IMR-90 (cell line): ENCODE measurements at regions not wholly inside any gene's neighbourhood (a gene's known extent, or its start where the extent isn't known, plus 50 kb on each side); places are given as distances from the start of the nearest gene placed in this dataset.

ENCODE experiments used
- ATAC-seq: fragments of 200-7000 bp; cut with Tn5 transposase; 2 replicates; pipeline ENCODE4 v1.9.1; 2020; ENCODE audit warnings: low read depth, mild to moderate bottlenecking, moderate library complexity
- BruUV-seq: library from RNA; stranded (reverse); fragments of 400-500 nt; replicated peaks from 2 replicates; lab custom pipeline; 2021; lab: Mats Ljungman, UMichigan
- CTCF ChIA-PET: fragments of 300-600 bp; formaldehyde crosslinking; extraction: SDS; loops from one replicate; lab custom pipeline; 2021; ENCODE audit warnings: antibody characterized with exemption; lab: Yijun Ruan, JAX
- POLR2A ChIA-PET: fragments of 300-600 bp; sonication (Branson Sonifier 250); formaldehyde crosslinking; loops from one replicate; lab custom pipeline; 2022; ENCODE audit warnings: antibody characterized with exemption; ENCODE audit not compliant: unreplicated experiment; lab: Charles Lee
- DNase-seq: peaks from one replicate; pipeline ENCODE4 v3.0.0; 2013
- H2AFZ ChIP-seq: replicated peaks from 2 replicates; pipeline ENCODE3; 2013; ENCODE audit warnings: low read length, mild to moderate bottlenecking; ENCODE audit not compliant: poor library complexity
- H2AK5ac ChIP-seq: 2 replicates; pipeline ENCODE4 v1.6.1; 2013; ENCODE audit warnings: low read depth, low read length, inconsistent platforms
- H2AK9ac ChIP-seq: replicated peaks from 2 replicates; pipeline ENCODE3; 2013; ENCODE audit warnings: mild to moderate bottlenecking, low read depth, low read length, moderate library complexity; ENCODE audit not compliant: poor library complexity
- H2BK120ac ChIP-seq: 2 replicates; pipeline ENCODE4 v1.6.1; 2013; ENCODE audit warnings: low read depth, low read length, inconsistent platforms
- H2BK15ac ChIP-seq: 3 replicates; pipeline ENCODE4 v1.6.1; 2013; ENCODE audit warnings: low read depth, low read length, inconsistent platforms
- H2BK20ac ChIP-seq: 2 replicates; pipeline ENCODE4 v1.6.1; 2013; ENCODE audit warnings: low read depth, mild to moderate bottlenecking, inconsistent platforms, low read length, moderate library complexity
- H2BK5ac ChIP-seq: 2 replicates; pipeline ENCODE4 v1.6.1; 2013; ENCODE audit warnings: mild to moderate bottlenecking, low read depth, low read length, inconsistent platforms; ENCODE audit not compliant: poor library complexity, severe bottlenecking
- H3K14ac ChIP-seq: replicated peaks from 2 replicates; pipeline ENCODE4 v1.6.1; 2013; ENCODE audit warnings: low read depth, low read length, inconsistent platforms
- H3K18ac ChIP-seq: 2 replicates; pipeline ENCODE4 v1.6.1; 2013; ENCODE audit warnings: low read depth, low read length, control low read depth
- H3K23ac ChIP-seq: 2 replicates; pipeline ENCODE4 v1.6.1; 2013; ENCODE audit warnings: low read depth, low read length, inconsistent platforms
- H3K27ac ChIP-seq: 2 replicates; pipeline ENCODE4 v1.5.1; 2013; ENCODE audit warnings: mild to moderate bottlenecking, control low read depth, low read length; ENCODE audit not compliant: insufficient read depth
- H3K27me3 ChIP-seq: 2 replicates; pipeline ENCODE4 v1.6.1; 2013; ENCODE audit warnings: low read length; ENCODE audit not compliant: control insufficient read depth, insufficient read depth
- H3K36me3 ChIP-seq: 2 replicates; pipeline ENCODE4 v1.6.1; 2013; ENCODE audit warnings: low read length, mixed read lengths; ENCODE audit not compliant: control insufficient read depth, insufficient read depth
- H3K4ac ChIP-seq: 2 replicates; pipeline ENCODE4 v1.6.1; 2013; ENCODE audit warnings: low read depth, low read length, inconsistent platforms
- H3K4me1 ChIP-seq: 2 replicates; pipeline ENCODE4 v1.6.1; 2013; ENCODE audit warnings: low read length, mixed read lengths; ENCODE audit not compliant: control insufficient read depth, insufficient read depth
- H3K4me2 ChIP-seq: 2 replicates; pipeline ENCODE4 v1.6.1; 2013; ENCODE audit warnings: low read depth, mild to moderate bottlenecking, control low read depth, low read length, moderate library complexity
- H3K4me3 ChIP-seq: 2 replicates; pipeline ENCODE4 v1.5.1; 2013; ENCODE audit warnings: low read depth, mild to moderate bottlenecking, control low read depth, low read length, moderate library complexity; ENCODE audit not compliant: insufficient read depth
- H3K56ac ChIP-seq: 2 replicates; pipeline ENCODE4 v1.6.1; 2013; ENCODE audit warnings: low read length, inconsistent platforms; ENCODE audit not compliant: insufficient read depth; ENCODE audit errors: extremely low read depth
- H3K79me1 ChIP-seq, 2 experiments: 2 replicates each; pipeline ENCODE4 v1.6.1; 2013; ENCODE audit warnings: low read length in 2 of 2, inconsistent platforms in 1 of 2, low read depth in 1 of 2
- H3K9ac ChIP-seq: 2 replicates; pipeline ENCODE4 v1.6.1; 2013; ENCODE audit warnings: low read depth, low read length, control low read depth
- H3K9me1 ChIP-seq: 2 replicates; pipeline ENCODE4 v1.6.1; 2013; ENCODE audit warnings: low read length, inconsistent platforms; ENCODE audit not compliant: insufficient read depth
- H3K9me3 ChIP-seq: 2 replicates; pipeline ENCODE4 v1.6.1; 2013; ENCODE audit warnings: low read length; ENCODE audit not compliant: control insufficient read depth, insufficient read depth
- H4K20me1 ChIP-seq: 2 replicates; pipeline ENCODE4 v1.6.1; 2013; ENCODE audit warnings: low read length, inconsistent platforms; ENCODE audit not compliant: insufficient read depth
- H4K5ac ChIP-seq: 2 replicates; pipeline ENCODE4 v1.6.1; 2013; ENCODE audit warnings: mild to moderate bottlenecking, low read depth, low read length, control low read depth
- H4K8ac ChIP-seq, 2 experiments: 2 replicates each; pipeline ENCODE4 v1.6.1; 2013; ENCODE audit warnings: low read depth in 2 of 2, low read length in 2 of 2, control low read depth in 1 of 2, inconsistent platforms in 1 of 2
- H4K91ac ChIP-seq: 2 replicates; pipeline ENCODE4 v1.6.1; 2013; ENCODE audit warnings: low read depth, low read length, inconsistent platforms; ENCODE audit not compliant: insufficient read depth
- BHLHE40 ChIP-seq: fragments of 150-350 bp; IDR thresholded peaks from 2 replicates; pipeline ENCODE4 v1.6.1; 2016; ENCODE audit warnings: mild to moderate bottlenecking, low read depth, low read length
- CEBPB ChIP-seq: IDR thresholded peaks from 2 replicates; pipeline ENCODE4 v1.6.1; 2012; ENCODE audit warnings: low read depth, low read length, improper control_type of control experiment
- CHD1 ChIP-seq: IDR thresholded peaks from 2 replicates; pipeline ENCODE4 v1.6.1; 2012; ENCODE audit warnings: low read depth, low read length, improper control_type of control experiment
- MAFK ChIP-seq: IDR thresholded peaks from 2 replicates; pipeline ENCODE4 v1.6.1; 2012; ENCODE audit warnings: low read depth, low read length, improper control_type of control experiment
- NFE2L2 ChIP-seq: fragments of 150-350 bp; IDR thresholded peaks from 2 replicates; pipeline ENCODE4 v1.6.1; 2016; ENCODE audit warnings: low read depth, mild to moderate bottlenecking, low read length
- RFX5 ChIP-seq: IDR thresholded peaks from 2 replicates; pipeline ENCODE4 v1.8.0; 2012; ENCODE audit warnings: low read depth, mild to moderate bottlenecking, low read length, moderate library complexity
- dilution Hi-C: fragments of 300-500 bp; cut with HindIII; formaldehyde crosslinking; loops from one replicate; pipeline ENCODE4 v1.14.3; 2018; ENCODE audit warnings: low sequenced_read_pairs; ENCODE audit not compliant: unreplicated experiment
- in situ Hi-C: fragments of 300-500 bp; cut with MboI; formaldehyde crosslinking; loops from 3 replicates; pipeline ENCODE4 v1.14.3; 2019; ENCODE audit warnings: low sequenced_read_pairs, inconsistent platforms, mixed read lengths
- intact Hi-C: fragments of 100-400 bp; cut with micrococcal nuclease; formaldehyde crosslinking; loops from 2 replicates; pipeline ENCODE4 v1.10.0; 2022
- TF ChIP-seq, protein P1 (sequence below): conservative IDR thresholded peaks from 2 replicates; pipeline ENCODE4 v1.5.1; 2012; ENCODE audit warnings: mild to moderate bottlenecking, low read depth, low read length, improper control_type of control experiment

DNA sequence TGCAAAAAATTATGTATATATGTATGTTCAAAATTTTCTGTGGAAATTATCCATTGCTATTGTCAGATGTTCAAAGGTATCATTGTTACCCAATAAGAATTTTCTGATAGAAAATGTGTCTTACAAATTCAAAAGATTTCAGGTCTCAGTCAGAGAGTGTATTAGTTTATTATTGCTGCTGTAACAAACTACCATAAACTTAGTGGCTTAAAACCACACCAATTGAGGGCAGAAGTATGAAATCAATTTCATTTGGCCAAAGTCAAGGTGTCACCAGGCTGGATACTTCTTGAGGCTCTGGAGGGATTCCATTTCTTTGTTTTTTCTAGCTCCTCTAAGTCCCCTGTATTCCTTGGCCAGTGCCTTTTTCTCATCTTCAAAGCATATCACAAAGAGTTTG, 914.4 kb upstream of the ROBO1 start:
- H4K8ac ChIP-seq, result no peak overlapping the region
- no peaks in the 10 kb centered on the region for H3K9me1 ChIP-seq
- no peak overlapping the region for H3K23ac ChIP-seq
- in situ Hi-C loops (no loop called here), dilution Hi-C loops (no loop called here), intact Hi-C loops (no loop called here)
- H2AFZ ChIP-seq, result no peak overlapping the region
- no peak overlapping the region for H2AK9ac ChIP-seq
- no peak overlapping the region for H4K91ac ChIP-seq
- no peak overlapping the region for H4K5ac ChIP-seq
- H3K27me3 ChIP-seq, result no peaks in the 10 kb centered on the region
- no peak overlapping the region for H3K4ac ChIP-seq
- H2BK15ac ChIP-seq, result no peak overlapping the region
- ATAC-seq (no peak), DNase-seq (no peak)
- no peak overlapping the region for H2AK5ac ChIP-seq
- no peak for TF ChIP-seq RFX5
- TF ChIP-seq, protein P1, sequence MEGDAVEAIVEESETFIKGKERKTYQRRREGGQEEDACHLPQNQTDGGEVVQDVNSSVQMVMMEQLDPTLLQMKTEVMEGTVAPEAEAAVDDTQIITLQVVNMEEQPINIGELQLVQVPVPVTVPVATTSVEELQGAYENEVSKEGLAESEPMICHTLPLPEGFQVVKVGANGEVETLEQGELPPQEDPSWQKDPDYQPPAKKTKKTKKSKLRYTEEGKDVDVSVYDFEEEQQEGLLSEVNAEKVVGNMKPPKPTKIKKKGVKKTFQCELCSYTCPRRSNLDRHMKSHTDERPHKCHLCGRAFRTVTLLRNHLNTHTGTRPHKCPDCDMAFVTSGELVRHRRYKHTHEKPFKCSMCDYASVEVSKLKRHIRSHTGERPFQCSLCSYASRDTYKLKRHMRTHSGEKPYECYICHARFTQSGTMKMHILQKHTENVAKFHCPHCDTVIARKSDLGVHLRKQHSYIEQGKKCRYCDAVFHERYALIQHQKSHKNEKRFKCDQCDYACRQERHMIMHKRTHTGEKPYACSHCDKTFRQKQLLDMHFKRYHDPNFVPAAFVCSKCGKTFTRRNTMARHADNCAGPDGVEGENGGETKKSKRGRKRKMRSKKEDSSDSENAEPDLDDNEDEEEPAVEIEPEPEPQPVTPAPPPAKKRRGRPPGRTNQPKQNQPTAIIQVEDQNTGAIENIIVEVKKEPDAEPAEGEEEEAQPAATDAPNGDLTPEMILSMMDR, result no peak
- TF ChIP-seq CHD1, result no peak
- TF ChIP-seq MAFK, result no peak
- no peak for TF ChIP-seq CEBPB
- TF ChIP-seq NFE2L2, result no peak
- TF ChIP-seq BHLHE40, result no peak
- no peak overlapping the region for H3K14ac ChIP-seq
- POLR2A ChIA-PET, result no interaction called here
- CTCF ChIA-PET, result no interaction called here
- H3K4me1 ChIP-seq, result no peaks in the 10 kb centered on the region
- no TSS peak for BruUV-seq
- peaks cover 4% of the 10 kb centered on the region for H3K9me3 ChIP-seq
- H4K20me1 ChIP-seq, result no peaks in the 10 kb centered on the region
- H2BK20ac ChIP-seq, result no peak overlapping the region
- H3K36me3 ChIP-seq, result no peaks in the 10 kb centered on the region
- H2BK5ac ChIP-seq, result no peak overlapping the region
- H3K4me2 ChIP-seq, result no peak overlapping the region
- no peak overlapping the region for H3K9ac ChIP-seq
- no peak overlapping the region for H2BK120ac ChIP-seq
- H3K27ac ChIP-seq, result no peak overlapping the region
- no peak overlapping the region for H3K18ac ChIP-seq
- H3K4me3 ChIP-seq, result no peak overlapping the region
- H3K79me1 ChIP-seq, result no peaks in the 10 kb centered on the region
- H3K56ac ChIP-seq, result no peak overlapping the region
